ENCODE measurements at regions not wholly inside any gene's neighbourhood (a gene's known extent, or its start where the extent isn't known, plus 50 kb on each side); places are given as distances from the start of the nearest gene placed in this dataset.
"Not testable (repeated sequence)": the region's sequence is repeated elsewhere in the genome, so short reads cannot be mapped to it uniquely, and the experiment has no call there.

- H3K9me3 Mint-ChIP-seq (ENCODE audit: unreplicated experiment) = peaks cover 30% of the 10 kb centered on the region
- TF ChIP-seq, protein P1, sequence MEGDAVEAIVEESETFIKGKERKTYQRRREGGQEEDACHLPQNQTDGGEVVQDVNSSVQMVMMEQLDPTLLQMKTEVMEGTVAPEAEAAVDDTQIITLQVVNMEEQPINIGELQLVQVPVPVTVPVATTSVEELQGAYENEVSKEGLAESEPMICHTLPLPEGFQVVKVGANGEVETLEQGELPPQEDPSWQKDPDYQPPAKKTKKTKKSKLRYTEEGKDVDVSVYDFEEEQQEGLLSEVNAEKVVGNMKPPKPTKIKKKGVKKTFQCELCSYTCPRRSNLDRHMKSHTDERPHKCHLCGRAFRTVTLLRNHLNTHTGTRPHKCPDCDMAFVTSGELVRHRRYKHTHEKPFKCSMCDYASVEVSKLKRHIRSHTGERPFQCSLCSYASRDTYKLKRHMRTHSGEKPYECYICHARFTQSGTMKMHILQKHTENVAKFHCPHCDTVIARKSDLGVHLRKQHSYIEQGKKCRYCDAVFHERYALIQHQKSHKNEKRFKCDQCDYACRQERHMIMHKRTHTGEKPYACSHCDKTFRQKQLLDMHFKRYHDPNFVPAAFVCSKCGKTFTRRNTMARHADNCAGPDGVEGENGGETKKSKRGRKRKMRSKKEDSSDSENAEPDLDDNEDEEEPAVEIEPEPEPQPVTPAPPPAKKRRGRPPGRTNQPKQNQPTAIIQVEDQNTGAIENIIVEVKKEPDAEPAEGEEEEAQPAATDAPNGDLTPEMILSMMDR (IDR thresholded peaks at IDR 0.05) = no peak
- peaks cover 18% of the 10 kb centered on the region for H3K36me3 Mint-ChIP-seq (ENCODE audit: unreplicated experiment)
- no peaks in the 10 kb centered on the region for H3K4me1 Mint-ChIP-seq (ENCODE audit: unreplicated experiment)
- no peak overlapping the region for H3K4me3 Mint-ChIP-seq (ENCODE audit: unreplicated experiment)
- H3K27ac Mint-ChIP-seq (ENCODE audit: unreplicated experiment) = no peak overlapping the region
- H3K27me3 Mint-ChIP-seq (ENCODE audit: unreplicated experiment) = no peaks in the 10 kb centered on the region
- DNase-seq (ENCODE audit: extremely low spot score, unreplicated experiment) = no peak
Measured at GRCh38 chr5:98227489-98227888, 546.0 kb upstream of the RGMB start.

DNA sequence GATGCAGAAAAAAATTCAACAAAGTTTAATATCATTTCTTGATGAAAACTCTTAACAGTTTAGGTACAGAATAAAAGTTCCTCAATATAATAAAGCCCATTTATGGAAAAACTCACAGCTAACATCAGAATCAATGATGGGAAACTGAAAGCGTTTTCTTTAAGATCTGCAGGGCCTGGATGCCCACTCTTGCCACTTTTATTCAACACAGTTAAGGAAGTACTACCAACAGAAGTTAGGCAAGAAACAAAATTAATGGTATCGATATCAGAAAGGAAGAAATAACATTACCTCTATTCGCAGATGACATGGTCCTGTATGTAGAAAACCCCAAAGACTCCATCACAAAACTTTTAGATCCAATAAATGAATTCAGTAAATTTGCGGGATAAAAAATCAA is 542.4 kb upstream of the RGMB start:
- Mint-ChIP-seq H3K9me3 (ENCODE audit: unreplicated experiment) (peaks cover 18% of the 10 kb centered on the region), H3K27ac (ENCODE audit: unreplicated experiment) (no peak overlapping the region), H3K4me3 (ENCODE audit: unreplicated experiment) (no peak overlapping the region), H3K27me3 (ENCODE audit: unreplicated experiment) (no peaks in the 10 kb centered on the region), H3K36me3 (ENCODE audit: unreplicated experiment) (peaks cover 14% of the 10 kb centered on the region), H3K4me1 (ENCODE audit: unreplicated experiment) (no peaks in the 10 kb centered on the region)
- TF ChIP-seq, protein P1 (IDR thresholded peaks at IDR 0.05) = no peak
- no peak for DNase-seq (ENCODE audit: extremely low spot score, unreplicated experiment)

GRCh38 chr5:98237794-98238193 is 535.7 kb upstream of the RGMB start:
- H3K27ac Mint-ChIP-seq (ENCODE audit: unreplicated experiment); H3K27me3 Mint-ChIP-seq (ENCODE audit: unreplicated experiment); H3K4me3 Mint-ChIP-seq (ENCODE audit: unreplicated experiment); H3K4me1 Mint-ChIP-seq (ENCODE audit: unreplicated experiment); DNase-seq (ENCODE audit: extremely low spot score, unreplicated experiment): not testable (repeated sequence)
- H3K9me3 Mint-ChIP-seq (ENCODE audit: unreplicated experiment) = peaks cover 38% of the 10 kb centered on the region
- peaks cover 15% of the 10 kb centered on the region for H3K36me3 Mint-ChIP-seq (ENCODE audit: unreplicated experiment)

DNA sequence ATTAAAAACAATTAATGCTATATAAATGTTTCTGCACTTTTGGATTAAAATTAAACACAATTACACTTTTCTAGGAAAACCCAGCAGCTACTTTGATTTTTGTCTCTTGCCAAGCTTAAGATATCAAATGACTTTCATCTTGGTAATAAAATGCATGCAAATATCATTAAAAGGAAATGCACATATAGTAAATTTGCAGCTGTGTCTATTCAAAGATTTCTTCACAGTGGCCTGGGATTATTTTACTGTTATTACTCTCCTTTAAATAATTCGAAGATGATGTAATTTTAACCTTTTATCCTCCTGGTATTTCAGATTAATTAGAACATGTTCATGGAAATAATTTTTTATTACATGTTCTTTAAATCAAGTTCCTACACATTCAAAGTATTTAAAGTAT is 529.5 kb upstream of the RGMB start:
- no peak overlapping the region for H3K4me3 Mint-ChIP-seq (ENCODE audit: unreplicated experiment)
- peaks cover 15% of the 10 kb centered on the region for H3K9me3 Mint-ChIP-seq (ENCODE audit: unreplicated experiment)
- peaks cover 8% of the 10 kb centered on the region for H3K36me3 Mint-ChIP-seq (ENCODE audit: unreplicated experiment)
- TF ChIP-seq, protein P1 (IDR thresholded peaks at IDR 0.05) = no peak
- no peaks in the 10 kb centered on the region for H3K4me1 Mint-ChIP-seq (ENCODE audit: unreplicated experiment)
- no peak overlapping the region for H3K27ac Mint-ChIP-seq (ENCODE audit: unreplicated experiment)
- H3K27me3 Mint-ChIP-seq (ENCODE audit: unreplicated experiment) = no peaks in the 10 kb centered on the region
- no peak for DNase-seq (ENCODE audit: extremely low spot score, unreplicated experiment)

DNA sequence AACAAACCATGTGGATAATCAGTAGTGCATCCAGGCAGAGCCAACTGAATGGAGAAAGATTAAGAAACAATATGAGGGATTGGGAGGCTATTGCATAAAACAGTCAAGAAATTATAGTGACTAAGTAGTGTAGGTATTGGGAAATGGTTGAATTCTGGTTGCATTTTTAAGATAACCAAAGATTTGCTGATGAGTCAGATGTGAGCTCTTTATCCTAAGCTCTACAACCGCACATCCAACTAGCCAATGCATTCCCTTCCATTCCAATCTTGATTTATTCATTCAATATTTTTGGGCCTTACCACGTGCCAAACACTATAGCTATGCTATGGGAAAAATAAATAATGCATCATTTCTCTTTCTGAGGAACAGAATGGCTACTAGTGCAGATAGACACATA is 524.5 kb upstream of the RGMB start:
- no peak for DNase-seq (ENCODE audit: extremely low spot score, unreplicated experiment)
- Mint-ChIP-seq H3K9me3 (ENCODE audit: unreplicated experiment) (peaks cover 6% of the 10 kb centered on the region), H3K27me3 (ENCODE audit: unreplicated experiment) (no peaks in the 10 kb centered on the region), H3K36me3 (ENCODE audit: unreplicated experiment) (no peaks in the 10 kb centered on the region), H3K27ac (ENCODE audit: unreplicated experiment) (no peak overlapping the region), H3K4me1 (ENCODE audit: unreplicated experiment) (no peaks in the 10 kb centered on the region), H3K4me3 (ENCODE audit: unreplicated experiment) (no peak overlapping the region)
- TF ChIP-seq, protein P1 (IDR thresholded peaks at IDR 0.05) = no peak

GRCh38 chr5:98258939-98259338 is 514.5 kb upstream of the RGMB start:
- Mint-ChIP-seq H3K36me3 (ENCODE audit: unreplicated experiment) (peaks cover 9% of the 10 kb centered on the region), H3K27ac (ENCODE audit: unreplicated experiment) (no peak overlapping the region), H3K4me1 (ENCODE audit: unreplicated experiment) (peaks cover 4% of the 10 kb centered on the region), H3K9me3 (ENCODE audit: unreplicated experiment) (peaks cover 22% of the 10 kb centered on the region), H3K4me3 (ENCODE audit: unreplicated experiment) (no peak overlapping the region), H3K27me3 (ENCODE audit: unreplicated experiment) (no peaks in the 10 kb centered on the region)
- TF ChIP-seq, protein P1 (IDR thresholded peaks at IDR 0.05) = no peak
- DNase-seq (ENCODE audit: extremely low spot score, unreplicated experiment) = no peak

Measured in osteocyte (in vitro differentiated cells).